PC-9 (cell line): ENCODE measurements at regions not wholly inside any gene's neighbourhood (a gene's known extent, or its start where the extent isn't known, plus 50 kb on each side); places are given as distances from the start of the nearest gene placed in this dataset.

Source experiments
- BruUV-seq: library from RNA; stranded (reverse); fragments of 400-500 nt; replicated peaks from 2 replicates; lab custom pipeline; 2021; lab: Mats Ljungman, UMichigan
- CTCF ChIA-PET: fragments of 300-600 bp; sonication (Branson Sonifier 250); formaldehyde crosslinking; loops from one replicate; lab custom pipeline; 2022; ENCODE audit warnings: antibody characterized with exemption; lab: Charles Lee
- POLR2A ChIA-PET: fragments of 300-600 bp; sonication (Branson Sonifier 250); formaldehyde crosslinking; loops from one replicate; lab custom pipeline; 2022; ENCODE audit warnings: antibody characterized with exemption; ENCODE audit not compliant: unreplicated experiment; lab: Charles Lee
- DNase-seq, 2 experiments: peaks; one replicate each; pipeline versions ENCODE4 v3.0.0 to v3.0.0-alpha.2; 2015 to 2022; ENCODE audit warnings: mixed read lengths in 1 of 2
- H2AFZ ChIP-seq: fragments of 200-600 bp; sonication (generic); 2 replicates; pipeline ENCODE4 v1.8.1; 2017; ENCODE audit warnings: antibody characterized with exemption
- H3F3A ChIP-seq: fragments of 200-600 bp; sonication (generic); 2 replicates; pipeline ENCODE4 v1.8.1; 2017; ENCODE audit warnings: antibody characterized with exemption, mild to moderate bottlenecking, low read depth; ENCODE audit not compliant: insufficient read depth
- H3K27ac ChIP-seq: fragments of 200-600 bp; sonication (generic); 2 replicates; pipeline ENCODE4 v1.6.1; 2016; ENCODE audit warnings: mixed run types
- H3K27me3 ChIP-seq: fragments of 200-600 bp; sonication (generic); 2 replicates; pipeline ENCODE4 v1.6.1; 2016; ENCODE audit warnings: low read depth, mixed run types; ENCODE audit not compliant: insufficient read depth
- H3K36me3 ChIP-seq: fragments of 200-600 bp; sonication (generic); 2 replicates; pipeline ENCODE4 v1.6.1; 2016; ENCODE audit warnings: low read depth, mixed run types
- H3K4me1 ChIP-seq: fragments of 200-600 bp; sonication (generic); replicated peaks from 2 replicates; pipeline ENCODE4 v1.6.1; 2016; ENCODE audit warnings: mixed run types; ENCODE audit not compliant: insufficient read depth
- H3K4me2 ChIP-seq: fragments of 200-600 bp; sonication (generic); 2 replicates; pipeline ENCODE4 v1.6.1; 2017; ENCODE audit warnings: mixed run types
- H3K4me3 ChIP-seq: fragments of 200-600 bp; sonication (generic); 2 replicates; pipeline ENCODE4 v1.6.1; 2016; ENCODE audit warnings: mixed run types
- H3K79me2 ChIP-seq: fragments of 200-600 bp; sonication (generic); 2 replicates; pipeline ENCODE4 v1.6.1; 2017; ENCODE audit warnings: low read depth, mixed run types
- H3K9me2 ChIP-seq: fragments of 200-600 bp; sonication (generic); 2 replicates; pipeline ENCODE4 v1.8.1; 2017; ENCODE audit warnings: mild to moderate bottlenecking; ENCODE audit not compliant: insufficient read depth
- H3K9me3 ChIP-seq: fragments of 200-600 bp; sonication (generic); 2 replicates; pipeline ENCODE4 v1.8.1; 2016; ENCODE audit warnings: low read depth; ENCODE audit not compliant: insufficient read depth
- H4K20me1 ChIP-seq: fragments of 200-600 bp; sonication (generic); 2 replicates; pipeline ENCODE4 v1.8.1; 2017; ENCODE audit not compliant: insufficient read depth
- EZH2 ChIP-seq: fragments of 200-600 bp; sonication (generic); IDR thresholded peaks from 2 replicates; pipeline ENCODE4 v1.8.0; 2017; ENCODE audit warnings: antibody characterized with exemption, low read depth
- intact Hi-C: fragments of 100-400 bp; cut with micrococcal nuclease; formaldehyde crosslinking; loops from one replicate; pipeline ENCODE4 v1.10.0; 2022; ENCODE audit not compliant: unreplicated experiment
- TF ChIP-seq, protein P1 (sequence below): fragments of 200-600 bp; sonication (generic); conservative IDR thresholded peaks from 2 replicates; pipeline ENCODE4 v1.6.1; 2017; ENCODE audit warnings: mixed run types, antibody characterized with exemption, mild to moderate bottlenecking, moderate library complexity

DNA sequence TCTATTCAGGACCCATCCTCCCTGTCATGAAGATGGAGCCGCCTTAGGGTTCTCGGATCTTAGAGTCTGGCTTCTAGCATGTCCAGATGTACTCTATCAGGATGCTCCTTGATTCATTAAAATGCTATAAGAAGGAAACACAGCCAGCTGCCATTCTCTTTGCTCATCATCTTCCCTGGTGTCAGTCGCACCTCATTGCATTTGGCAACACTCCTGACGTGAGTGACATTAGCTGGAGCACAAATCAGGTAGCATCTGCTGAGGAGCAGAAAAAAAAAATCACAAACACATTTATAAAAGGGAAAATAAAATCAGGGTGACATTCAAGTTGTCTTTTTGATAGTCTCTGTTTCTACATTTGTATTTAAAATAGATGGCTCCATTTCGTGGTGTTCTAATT is 226.1 kb upstream of the NMUR2 start:
- Histone ChIP-seq H2AFZ (no peak overlapping the region), H3K36me3 (no peaks in the 10 kb centered on the region), H4K20me1 (no peaks in the 10 kb centered on the region), H3F3A (no peaks in the 10 kb centered on the region), H3K9me2 (no peaks in the 10 kb centered on the region), H3K79me2 (no peaks in the 10 kb centered on the region), H3K4me1 (no peaks in the 10 kb centered on the region), H3K4me3 (no peak overlapping the region), H3K27me3 (no peaks in the 10 kb centered on the region), H3K27ac (no peak overlapping the region), H3K4me2 (no peak overlapping the region), H3K9me3 (no peaks in the 10 kb centered on the region)
- DNase-seq, result no peak
- ChIA-PET CTCF (no interaction called here), POLR2A (no interaction called here)
- TF ChIP-seq, protein P1, sequence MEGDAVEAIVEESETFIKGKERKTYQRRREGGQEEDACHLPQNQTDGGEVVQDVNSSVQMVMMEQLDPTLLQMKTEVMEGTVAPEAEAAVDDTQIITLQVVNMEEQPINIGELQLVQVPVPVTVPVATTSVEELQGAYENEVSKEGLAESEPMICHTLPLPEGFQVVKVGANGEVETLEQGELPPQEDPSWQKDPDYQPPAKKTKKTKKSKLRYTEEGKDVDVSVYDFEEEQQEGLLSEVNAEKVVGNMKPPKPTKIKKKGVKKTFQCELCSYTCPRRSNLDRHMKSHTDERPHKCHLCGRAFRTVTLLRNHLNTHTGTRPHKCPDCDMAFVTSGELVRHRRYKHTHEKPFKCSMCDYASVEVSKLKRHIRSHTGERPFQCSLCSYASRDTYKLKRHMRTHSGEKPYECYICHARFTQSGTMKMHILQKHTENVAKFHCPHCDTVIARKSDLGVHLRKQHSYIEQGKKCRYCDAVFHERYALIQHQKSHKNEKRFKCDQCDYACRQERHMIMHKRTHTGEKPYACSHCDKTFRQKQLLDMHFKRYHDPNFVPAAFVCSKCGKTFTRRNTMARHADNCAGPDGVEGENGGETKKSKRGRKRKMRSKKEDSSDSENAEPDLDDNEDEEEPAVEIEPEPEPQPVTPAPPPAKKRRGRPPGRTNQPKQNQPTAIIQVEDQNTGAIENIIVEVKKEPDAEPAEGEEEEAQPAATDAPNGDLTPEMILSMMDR, result no peak
- TF ChIP-seq EZH2, result no peak
- intact Hi-C loops, result no loop called here
- no TSS peak for BruUV-seq

DNA sequence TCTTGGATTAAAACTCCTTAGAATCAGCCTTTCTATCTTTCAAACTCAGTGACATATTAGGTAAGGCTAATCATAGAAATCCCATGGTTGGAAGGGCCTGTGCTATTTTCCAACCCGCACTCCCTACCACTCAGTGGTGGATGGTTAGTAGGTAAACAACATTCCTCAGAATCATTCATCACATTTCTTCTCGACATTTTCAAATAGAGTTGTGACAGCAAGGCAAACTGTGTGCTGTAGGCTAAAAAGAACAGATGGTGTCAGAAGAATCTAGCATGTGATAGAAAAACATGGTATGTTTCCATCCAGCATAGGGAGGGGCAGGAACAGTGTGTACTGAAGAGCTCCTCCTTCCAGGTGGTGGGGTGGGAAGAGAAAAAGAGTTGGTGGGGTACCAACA is 227.3 kb upstream of the NMUR2 start:
- Histone ChIP-seq H4K20me1 (no peaks in the 10 kb centered on the region), H3K4me1 (no peaks in the 10 kb centered on the region), H3K27me3 (no peaks in the 10 kb centered on the region), H2AFZ (no peak overlapping the region), H3K36me3 (no peaks in the 10 kb centered on the region), H3K4me3 (no peak overlapping the region), H3K79me2 (no peaks in the 10 kb centered on the region), H3K4me2 (no peak overlapping the region), H3K9me2 (no peaks in the 10 kb centered on the region), H3F3A (no peaks in the 10 kb centered on the region), H3K9me3 (no peaks in the 10 kb centered on the region), H3K27ac (no peak overlapping the region)
- intact Hi-C loops, result no loop called here
- ChIA-PET POLR2A (no interaction called here), CTCF (no interaction called here)
- no TSS peak for BruUV-seq
- no peak for DNase-seq
- TF ChIP-seq, protein P1, result no peak
- no peak for TF ChIP-seq EZH2

DNA sequence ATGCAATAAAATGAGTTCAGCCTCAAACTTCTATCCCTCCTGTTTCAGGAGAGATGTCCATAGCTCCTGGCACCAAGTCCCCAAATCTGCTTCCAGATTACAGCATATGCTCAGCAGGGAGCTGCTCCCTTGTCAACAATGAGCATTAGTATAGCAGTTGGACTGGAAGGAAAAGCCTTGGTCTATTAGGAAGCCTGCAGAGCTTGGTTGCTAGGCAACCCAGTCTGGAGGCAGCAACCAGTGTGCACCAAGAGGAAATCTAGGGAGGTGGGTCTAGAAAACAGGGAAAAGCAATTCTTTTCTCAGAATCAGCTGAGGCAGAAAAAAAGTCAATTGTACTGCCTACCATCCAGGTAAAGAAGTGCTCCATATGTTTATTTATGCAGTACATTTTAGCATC is 229.5 kb upstream of the NMUR2 start:
- no peaks in the 10 kb centered on the region for H3F3A ChIP-seq
- CTCF ChIA-PET, result no interaction called here
- H3K4me2 ChIP-seq, result no peak overlapping the region
- no peak for TF ChIP-seq EZH2
- TF ChIP-seq, protein P1, result no peak
- BruUV-seq, result no TSS peak
- H3K36me3 ChIP-seq, result no peaks in the 10 kb centered on the region
- H3K9me3 ChIP-seq, result no peaks in the 10 kb centered on the region
- no peaks in the 10 kb centered on the region for H4K20me1 ChIP-seq
- DNase-seq, result no peak
- intact Hi-C loops, result no loop called here
- H3K4me3 ChIP-seq, result no peak overlapping the region
- no peaks in the 10 kb centered on the region for H3K4me1 ChIP-seq
- no peaks in the 10 kb centered on the region for H3K79me2 ChIP-seq
- no peaks in the 10 kb centered on the region for H3K9me2 ChIP-seq
- H3K27me3 ChIP-seq, result no peaks in the 10 kb centered on the region
- no peak overlapping the region for H3K27ac ChIP-seq
- H2AFZ ChIP-seq, result no peak overlapping the region
- POLR2A ChIA-PET, result no interaction called here
